SU-DHL-6 (cell line): ENCODE measurements at regions not wholly inside any gene's neighbourhood (a gene's known extent, or its start where the extent isn't known, plus 50 kb on each side); places are given as distances from the start of the nearest gene placed in this dataset.

Experiments used
- H2AFZ ChIP-seq: fragments of 200-600 bp; sonication (generic); 2 replicates; pipeline ENCODE4 v1.6.1; 2014; ENCODE audit warnings: low read depth, mild to moderate bottlenecking, moderate library complexity, mixed read lengths, antibody characterized with exemption, low read length; ENCODE audit not compliant: severe bottlenecking
- H3F3A ChIP-seq: fragments of 200-600 bp; shearing (Covaris generic); 2 replicates; pipeline ENCODE4 v1.6.0; 2016; ENCODE audit warnings: antibody characterized with exemption, mild to moderate bottlenecking; ENCODE audit not compliant: insufficient read depth
- H3K27ac ChIP-seq: fragments of 200-600 bp; sonication (generic); 2 replicates; pipeline ENCODE4 v1.5.1; 2016; ENCODE audit warnings: low read depth, mild to moderate bottlenecking, low read length, moderate library complexity, mixed read lengths
- H3K27me3 ChIP-seq: fragments of 200-600 bp; sonication (generic), shearing (Covaris generic); 2 replicates; pipeline ENCODE4 v1.6.0; 2014; ENCODE audit warnings: mild to moderate bottlenecking, low read length
- H3K36me3 ChIP-seq: fragments of 200-600 bp; sonication (generic); 2 replicates; pipeline ENCODE4 v1.6.1; 2014; ENCODE audit warnings: mild to moderate bottlenecking, low read length, mixed read lengths
- H3K4me2 ChIP-seq: fragments of 300-600, 200-600 bp; shearing (Covaris generic), sonication (generic); 2 replicates; pipeline ENCODE4 v1.6.0; 2014; ENCODE audit warnings: low read length, low read depth, mild to moderate bottlenecking; ENCODE audit not compliant: poor library complexity, severe bottlenecking
- H3K4me3 ChIP-seq: fragments of 200-600 bp; sonication (generic); 2 replicates; pipeline ENCODE4 v1.5.1; 2014; ENCODE audit warnings: antibody characterized with exemption, low read length, mild to moderate bottlenecking, mixed read lengths; ENCODE audit not compliant: insufficient read depth, poor library complexity, severe bottlenecking
- H3K79me2 ChIP-seq: fragments of 200-600 bp; sonication (generic); 2 replicates; pipeline ENCODE4 v1.6.1; 2014; ENCODE audit warnings: mild to moderate bottlenecking, low read length, moderate library complexity; ENCODE audit not compliant: insufficient read depth
- H3K9ac ChIP-seq: fragments of 200-600 bp; sonication (generic); 2 replicates; pipeline ENCODE4 v1.7.0; 2014; ENCODE audit warnings: mild to moderate bottlenecking, low read length
- H3K9me2 ChIP-seq: fragments of 200-600 bp; sonication (generic); replicated peaks from 2 replicates; pipeline ENCODE4 v1.6.1; 2014; ENCODE audit warnings: low read length; ENCODE audit not compliant: insufficient read depth
- H3K9me3 ChIP-seq: fragments of 200-600 bp; sonication (generic); 2 replicates; pipeline ENCODE4 v1.6.1; 2014; ENCODE audit warnings: low read length, mixed read lengths; ENCODE audit not compliant: insufficient read depth
- H4K20me1 ChIP-seq: fragments of 200-600 bp; sonication (generic); 2 replicates; pipeline ENCODE4 v1.6.1; 2014; ENCODE audit warnings: low read depth, mild to moderate bottlenecking, antibody characterized with exemption, low read length, moderate library complexity, mixed read lengths
- CTCF ChIP-seq: fragments of 200-600 bp; sonication (generic); IDR thresholded peaks from one replicate; pipeline ENCODE4 v1.5.1; 2017; ENCODE audit warnings: antibody characterized with exemption, mild to moderate bottlenecking, low read length, moderate library complexity; ENCODE audit not compliant: insufficient read depth, poor library complexity, severe bottlenecking
- EZH2phosphoT487 ChIP-seq: fragments of 200-600 bp; sonication (generic), shearing (Covaris generic); conservative IDR thresholded peaks from 2 replicates; pipeline ENCODE4 v1.6.1; 2018; ENCODE audit warnings: mild to moderate bottlenecking, antibody characterized with exemption, low read length, moderate library complexity, mixed read lengths

GRCh38 chr5:174202996-174203395 is 157.5 kb downstream of the NSG2 start:
- Histone ChIP-seq H3K36me3 (no peaks in the 10 kb centered on the region), H3K9ac (no peak overlapping the region), H3K27me3 (no peaks in the 10 kb centered on the region), H3K4me3 (no peak overlapping the region), H3K27ac (no peak overlapping the region), H3K9me3 (no peaks in the 10 kb centered on the region), H3K4me2 (no peak overlapping the region), H3K9me2 (no peaks in the 10 kb centered on the region), H3K79me2 (no peaks in the 10 kb centered on the region), H4K20me1 (no peaks in the 10 kb centered on the region), H3F3A (no peaks in the 10 kb centered on the region), H2AFZ (no peak overlapping the region)
- TF ChIP-seq CTCF (no peak), EZH2phosphoT487 (no peak)

GRCh38 chr5:174204535-174205313 is 159.2 kb downstream of the NSG2 start:
- Histone ChIP-seq H3K9me2 (no peaks in the 10 kb centered on the region), H3K4me3 (no peak overlapping the region), H3K27me3 (no peaks in the 10 kb centered on the region), H3K79me2 (no peaks in the 10 kb centered on the region), H3K9ac (no peak overlapping the region), H2AFZ (no peak overlapping the region), H3K27ac (no peak overlapping the region), H3K4me2 (no peak overlapping the region), H3K9me3 (no peaks in the 10 kb centered on the region), H3K36me3 (no peaks in the 10 kb centered on the region), H4K20me1 (no peaks in the 10 kb centered on the region), H3F3A (no peaks in the 10 kb centered on the region)
- TF ChIP-seq CTCF (no peak), EZH2phosphoT487 (no peak)

- H2AFZ ChIP-seq = no peak overlapping the region
- no peak overlapping the region for H3K4me2 ChIP-seq
- H3F3A ChIP-seq = no peaks in the 10 kb centered on the region
- no peaks in the 10 kb centered on the region for H3K36me3 ChIP-seq
- H3K27ac ChIP-seq = no peak overlapping the region
- no peak overlapping the region for H3K4me3 ChIP-seq
- no peaks in the 10 kb centered on the region for H3K9me3 ChIP-seq
- no peaks in the 10 kb centered on the region for H3K79me2 ChIP-seq
- no peak for TF ChIP-seq CTCF
- TF ChIP-seq EZH2phosphoT487 = no peak
- H3K27me3 ChIP-seq = no peaks in the 10 kb centered on the region
- no peaks in the 10 kb centered on the region for H3K9me2 ChIP-seq
- no peak overlapping the region for H3K9ac ChIP-seq
- H4K20me1 ChIP-seq = no peaks in the 10 kb centered on the region
Measured at GRCh38 chr5:174205939-174206338, 160.4 kb downstream of the NSG2 start.
